HTR-8/SVneo (cell line): ENCODE measurements at regions not wholly inside any gene's neighbourhood (a gene's known extent, or its start where the extent isn't known, plus 50 kb on each side); places are given as distances from the start of the nearest gene placed in this dataset.

Source experiments
- DNase-seq: peaks from one replicate; pipeline ENCODE4 v3.0.0; 2011; ENCODE audit warnings: low spot score, mixed read lengths; ENCODE audit not compliant: insufficient read length
- FAIRE-seq: peaks from 2 replicates; lab custom pipeline; 2011; peaks lifted over from hg19 to GRCh38; lab: Jason Lieb, UNC

GRCh38 chr13:22039961-22040360, 369.1 kb downstream of the FGF9 start:
- no peak for FAIRE-seq
- no peak for DNase-seq

GRCh38 chr13:22040810-22041364, 370.0 kb downstream of the FGF9 start:
- FAIRE-seq (no peak), DNase-seq (no peak)

GRCh38 chr13:22041741-22042140, 370.9 kb downstream of the FGF9 start:
- FAIRE-seq: no peak

DNA sequence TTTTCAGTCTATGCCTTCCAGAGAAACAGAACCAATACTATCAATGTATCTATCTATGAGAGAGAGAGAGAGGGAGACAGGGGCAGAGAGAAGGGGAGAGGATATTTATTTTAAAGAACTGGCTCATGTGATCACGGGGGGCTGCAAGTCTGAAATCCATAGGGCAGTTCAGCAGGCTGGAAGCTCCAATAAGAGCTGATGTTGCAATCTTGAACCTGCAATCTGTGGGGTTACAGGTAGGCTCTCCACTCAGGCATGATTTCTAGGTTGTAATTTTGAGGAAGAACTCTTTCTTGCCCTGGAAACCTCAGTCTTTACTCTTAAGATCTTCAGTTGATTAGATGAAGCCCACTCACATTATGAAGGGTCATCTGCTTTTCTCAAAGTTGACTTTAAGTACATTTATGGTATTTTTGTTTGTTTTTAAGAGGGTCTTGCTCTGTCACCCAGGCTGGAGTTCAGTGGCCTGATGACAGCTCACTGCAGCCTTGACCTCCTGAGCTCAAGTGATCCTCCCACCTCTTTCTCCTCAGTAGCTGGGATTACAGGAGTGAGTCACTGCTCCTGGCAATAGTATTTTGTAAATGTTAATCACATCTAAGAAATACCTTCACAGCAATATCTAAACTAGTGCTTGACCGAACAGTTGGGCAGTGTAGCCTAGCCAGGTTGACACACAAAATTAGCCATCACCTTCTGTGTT, 376.4 kb downstream of the FGF9 start:
- no peak for DNase-seq
- no peak for FAIRE-seq

More at GRCh38 chr13:22041741-22042140, 370.9 kb downstream of the FGF9 start:
- no peak for DNase-seq

GRCh38 chr13:22047785-22048104, 376.9 kb downstream of the FGF9 start:
- DNase-seq (no peak), FAIRE-seq (no peak)

- DNase-seq (no peak), FAIRE-seq (no peak)
Observed at GRCh38 chr13:22049384-22049783, 378.5 kb downstream of the FGF9 start.

GRCh38 chr13:22050951-22051563, 380.2 kb downstream of the FGF9 start:
- FAIRE-seq (no peak), DNase-seq (no peak)

GRCh38 chr13:22053053-22053452, 382.2 kb downstream of the FGF9 start:
- FAIRE-seq (no peak), DNase-seq (no peak)

DNA sequence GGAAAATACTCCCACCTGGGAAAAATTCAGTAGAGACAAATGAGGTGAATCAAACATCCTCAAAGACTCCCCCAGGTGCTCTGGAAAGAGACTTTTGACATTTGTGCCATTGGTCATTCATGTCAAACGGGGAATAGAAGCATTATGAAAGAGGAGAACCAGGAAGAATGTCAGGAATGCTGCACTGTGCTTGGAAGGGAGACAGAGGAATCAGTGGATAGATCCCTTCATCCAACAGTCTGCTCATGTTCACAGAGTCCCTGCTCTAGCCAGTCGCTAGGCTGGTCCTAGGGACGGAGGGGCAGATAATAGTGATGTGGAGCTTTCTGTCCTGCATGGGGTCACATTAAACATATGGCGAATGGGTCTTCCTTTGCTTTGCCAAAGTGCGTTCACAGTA, 384.4 kb downstream of the FGF9 start:
- DNase-seq (no peak), FAIRE-seq (no peak)

GRCh38 chr13:22060187-22060586, 389.3 kb downstream of the FGF9 start:
- FAIRE-seq: no peak
- DNase-seq: no peak

GRCh38 chr13:22061371-22061805, 390.5 kb downstream of the FGF9 start:
- DNase-seq (no peak), FAIRE-seq (no peak)

- FAIRE-seq (no peak), DNase-seq (no peak)
Observed at GRCh38 chr13:22061806-22062391, 391.0 kb downstream of the FGF9 start.

DNA sequence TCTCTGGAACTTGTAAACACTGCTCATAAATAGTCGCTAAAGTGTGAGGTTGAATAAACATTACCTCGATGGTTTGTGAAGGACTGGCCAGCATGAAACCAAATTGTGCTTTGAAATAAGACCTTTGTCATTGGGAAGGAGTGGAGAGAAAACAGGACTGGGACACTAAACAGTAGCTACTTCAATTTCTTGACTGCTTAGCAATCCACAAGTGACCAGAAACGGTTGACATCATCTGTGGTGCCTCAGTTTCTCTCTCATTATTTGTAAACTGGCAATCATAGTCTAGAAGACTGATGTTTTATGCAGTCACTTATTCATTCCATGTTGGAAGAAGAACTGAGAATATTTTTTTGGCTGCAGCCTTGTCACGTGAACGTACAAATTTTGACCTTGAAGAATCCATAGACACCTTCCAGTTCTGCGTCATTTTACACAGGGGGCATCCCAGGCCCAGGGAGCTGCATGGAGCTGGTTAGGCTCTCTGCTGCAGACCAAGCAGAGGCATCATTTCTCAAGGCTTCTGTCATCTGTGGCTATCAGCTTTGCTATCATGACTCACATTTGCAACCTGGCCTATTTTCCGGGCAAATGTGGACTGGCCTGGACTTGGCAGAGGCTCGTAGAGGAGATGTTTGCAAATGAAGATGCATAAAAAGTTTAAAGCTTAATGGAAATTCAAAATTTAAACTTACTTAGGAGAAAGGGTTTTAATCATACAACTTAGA, 391.8 kb downstream of the FGF9 start:
- FAIRE-seq: no peak
- DNase-seq: no peak

GRCh38 chr13:22063416-22064124, 392.7 kb downstream of the FGF9 start:
- DNase-seq (no peak), FAIRE-seq (no peak)

DNA sequence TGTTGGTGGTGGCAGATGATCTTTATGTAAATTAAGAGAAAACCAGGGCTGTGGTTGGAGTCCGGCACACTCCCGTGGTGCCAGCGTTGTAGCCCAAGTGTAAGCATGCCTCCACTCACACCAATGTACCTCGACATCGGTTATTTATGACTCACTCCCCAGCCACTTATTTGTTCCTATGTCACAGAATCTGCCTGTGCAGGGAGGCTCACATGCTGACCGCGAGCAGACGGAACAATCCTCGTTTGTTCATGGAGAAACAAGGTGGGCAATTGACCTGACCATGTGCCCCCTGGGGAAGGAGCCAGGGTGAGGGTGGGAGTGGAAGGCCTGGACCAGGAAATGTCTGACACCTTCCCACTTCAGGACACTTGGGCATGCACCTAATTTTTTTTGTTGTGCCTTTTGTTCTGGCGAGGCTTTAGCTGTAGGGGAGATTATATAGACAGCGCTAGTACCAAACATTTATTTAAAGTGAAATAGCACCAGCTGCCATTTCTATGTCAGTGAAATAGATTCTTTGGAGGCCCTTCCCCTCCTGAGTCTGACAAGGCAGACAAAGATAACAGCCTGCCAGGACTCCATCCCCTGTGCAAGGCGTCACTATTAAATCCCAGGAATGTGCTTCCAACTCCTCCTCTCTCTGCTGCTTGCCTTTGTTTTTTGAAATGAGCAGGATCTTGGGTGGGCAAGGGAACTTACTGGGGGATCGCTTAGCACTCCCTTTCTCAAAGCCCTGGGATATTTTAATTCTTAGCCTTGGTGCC, 394.2 kb downstream of the FGF9 start:
- FAIRE-seq (no peak), DNase-seq (no peak)

DNA sequence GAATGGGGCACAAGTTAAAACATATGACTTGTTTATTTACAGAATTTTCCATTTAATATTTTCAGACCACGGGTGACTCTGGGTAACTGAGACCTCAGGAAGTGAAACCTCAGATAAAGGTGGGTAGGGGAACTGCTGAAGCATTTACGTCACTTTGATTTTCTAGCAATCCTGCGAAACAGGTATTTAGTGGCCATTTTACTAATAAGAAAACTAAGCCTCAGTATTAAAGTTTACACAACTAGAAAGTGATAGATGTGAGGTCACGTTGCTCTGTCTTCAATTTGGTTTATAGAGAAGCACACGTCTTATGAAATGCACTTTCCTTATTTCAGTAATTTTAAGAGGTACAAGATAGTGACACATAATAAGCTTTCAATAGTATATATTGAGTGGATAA, 402.8 kb downstream of the FGF9 start:
- no peak for DNase-seq
- no peak for FAIRE-seq

DNA sequence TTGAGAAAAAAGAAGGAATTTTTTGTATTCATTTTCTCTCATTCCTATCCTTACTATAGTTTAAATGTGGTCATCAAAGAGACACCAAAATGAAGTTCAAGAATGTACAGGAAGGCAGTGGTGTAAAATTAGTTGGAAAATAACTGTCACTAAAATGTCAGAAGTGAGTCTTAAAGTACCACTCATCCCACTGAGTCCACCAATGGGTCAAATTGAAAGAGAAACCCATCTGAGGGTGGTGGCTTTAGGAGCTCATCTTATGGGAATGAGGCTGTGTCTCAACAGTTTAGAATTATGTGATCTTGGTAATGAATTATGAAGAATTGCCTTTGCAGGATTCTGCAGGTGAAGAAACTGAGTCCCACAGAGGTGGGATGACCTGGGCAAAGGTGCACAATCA, 403.5 kb downstream of the FGF9 start:
- no peak for FAIRE-seq

DNA sequence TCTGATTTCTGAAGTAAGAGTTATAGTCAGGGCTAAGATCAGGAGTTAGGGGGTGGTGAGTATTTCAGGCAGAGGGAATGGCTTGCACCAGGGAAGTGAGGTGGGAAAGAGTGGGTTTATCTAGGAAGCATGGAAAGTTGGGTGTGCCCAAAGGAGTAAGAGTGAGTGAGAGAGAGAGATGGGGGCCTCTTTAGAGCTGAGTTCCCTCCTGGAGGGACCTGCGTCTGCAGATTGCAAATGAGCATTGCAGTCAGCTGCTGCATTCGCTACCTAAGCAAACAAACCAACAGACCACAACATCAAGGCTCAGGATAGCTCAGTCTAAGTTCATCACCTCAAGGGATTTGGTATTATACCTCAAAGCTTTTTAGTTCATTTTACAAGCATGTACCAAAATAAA, 405.8 kb downstream of the FGF9 start:
- no peak for DNase-seq
- no peak for FAIRE-seq

More for the DNA sequence above, 403.5 kb downstream of the FGF9 start:
- DNase-seq: no peak

DNA sequence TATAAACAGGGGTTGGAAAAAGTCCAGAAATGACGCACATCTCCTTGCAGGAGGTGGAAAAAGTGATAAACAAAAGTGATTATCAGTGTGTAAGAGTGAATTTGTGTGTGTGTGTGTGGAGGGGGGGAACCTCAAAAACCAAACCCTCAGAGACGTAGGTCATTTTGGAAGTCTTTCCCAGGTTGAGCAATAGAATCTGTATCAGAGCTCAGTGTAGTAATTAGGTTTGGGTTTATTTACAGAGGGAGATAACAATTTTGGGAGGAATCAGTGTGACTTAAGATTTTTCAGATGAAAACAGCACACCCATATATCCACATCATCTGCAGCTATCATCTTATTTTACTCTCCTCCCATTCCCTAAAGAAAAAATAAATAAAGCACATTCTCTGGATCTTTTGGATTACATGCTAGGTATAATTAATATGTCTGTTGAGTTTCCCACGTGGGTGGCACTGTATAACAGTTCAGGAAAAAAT, 406.4 kb downstream of the FGF9 start:
- FAIRE-seq: no peak

More for the DNA sequence above, 406.4 kb downstream of the FGF9 start:
- DNase-seq: no peak
